HEK293 (cell line): ENCODE measurements at regions not wholly inside any gene's neighbourhood (a gene's known extent, or its start where the extent isn't known, plus 50 kb on each side); places are given as distances from the start of the nearest gene placed in this dataset.

Source experiments
- GFI1B ChIP-seq: fragments of 450-650 bp; formaldehyde crosslinking; IDR thresholded peaks from 2 replicates; pipeline ENCODE4 v1.5.1; 2016; ENCODE audit warnings: missing biosample characterization, missing genetic modification characterization
- KLF9 ChIP-seq: fragments of 450-650 bp; formaldehyde crosslinking; IDR thresholded peaks from 2 replicates; pipeline ENCODE4 v1.5.1; 2016; ENCODE audit warnings: missing biosample characterization, missing genetic modification characterization, low read depth
- PRDM10 ChIP-seq: fragments of 450-650 bp; formaldehyde crosslinking; IDR thresholded peaks from 2 replicates; pipeline ENCODE4 v1.5.1; 2016; ENCODE audit warnings: missing biosample characterization, missing genetic modification characterization
- REST ChIP-seq: fragments of 450-650 bp; formaldehyde crosslinking; IDR thresholded peaks from 2 replicates; pipeline ENCODE4 v1.5.1; 2016; ENCODE audit warnings: missing biosample characterization, missing genetic modification characterization
- SP7 ChIP-seq: fragments of 450-650 bp; formaldehyde crosslinking; IDR thresholded peaks from 2 replicates; pipeline ENCODE4 v1.5.1; 2016; ENCODE audit warnings: missing biosample characterization, missing genetic modification characterization
- YY1 ChIP-seq: fragments of 450-650 bp; formaldehyde crosslinking; IDR thresholded peaks from 2 replicates; pipeline ENCODE4 v1.5.1; 2018; ENCODE audit warnings: missing biosample characterization, missing genetic modification characterization
- ZNF24 ChIP-seq: fragments of 450-650 bp; formaldehyde crosslinking; IDR thresholded peaks from 2 replicates; pipeline ENCODE4 v1.5.1; 2016; ENCODE audit warnings: missing biosample characterization, missing genetic modification characterization
- ZNF274 ChIP-seq, 2 experiments: fragments of 200-500 bp in 1 of 2; fragments of 450-650 bp in 1 of 2; sonication (Bioruptor generic) in 1 of 2; formaldehyde crosslinking in 1 of 2; IDR thresholded peaks; 2 replicates each; pipeline versions ENCODE4 v1.5.1 to v1.6.1; 2014 to 2016; ENCODE audit warnings: borderline replicate concordance in 1 of 2, inconsistent platforms in 1 of 2, low read length in 1 of 2, missing biosample characterization in 1 of 2, missing genetic modification characterization in 1 of 2
- ZNF37A ChIP-seq: fragments of 450-650 bp; IDR thresholded peaks from 2 replicates; pipeline ENCODE4 v1.5.1; 2018; ENCODE audit warnings: missing biosample characterization, missing genetic modification characterization
- ZNF677 ChIP-seq: fragments of 450-650 bp; IDR thresholded peaks from 2 replicates; pipeline ENCODE4 v1.5.0; 2018; ENCODE audit warnings: missing biosample characterization, mild to moderate bottlenecking, missing genetic modification characterization, moderate library complexity
- ZNF76 ChIP-seq: fragments of 450-650 bp; formaldehyde crosslinking; IDR thresholded peaks from 2 replicates; pipeline ENCODE4; 2016; ENCODE audit warnings: low read depth, missing biosample characterization, missing genetic modification characterization, borderline replicate concordance
- TF ChIP-seq, protein P1 (sequence below): fragments of 450-650 bp; formaldehyde crosslinking; IDR thresholded peaks from 2 replicates; pipeline ENCODE4 v1.5.1; 2016; ENCODE audit warnings: missing biosample characterization, missing genetic modification characterization
- TF ChIP-seq, protein P2 (sequence below): fragments of 450-650 bp; formaldehyde crosslinking; IDR thresholded peaks from 2 replicates; pipeline ENCODE4 v1.5.1; 2016; ENCODE audit warnings: missing biosample characterization, missing genetic modification characterization

GRCh38 chr14:101028971-101029667 is 125.6 kb upstream of the RTL1 start:
- TF ChIP-seq ZNF24 (tag by site-specific recombination) (no peak), YY1 (no peak), KLF9 (no peak), ZNF677 (tag by site-specific recombination) (no peak), PRDM10 (tag by site-specific recombination) (no peak), ZNF76 (tag by site-specific recombination) (no peak), ZNF274 (IDR thresholded peaks at IDR 0.05; ENCODE audit: low read length) (no peak), ZNF274 (tag by site-specific recombination; IDR thresholded peaks at IDR 0.05; ENCODE audit: borderline replicate concordance) (no peak), REST (tag by site-specific recombination) (no peak), SP7 (tag by site-specific recombination) (no peak), ZNF37A (tag by site-specific recombination) (no peak), GFI1B (tag by site-specific recombination) (no peak)
- TF ChIP-seq, protein P1, sequence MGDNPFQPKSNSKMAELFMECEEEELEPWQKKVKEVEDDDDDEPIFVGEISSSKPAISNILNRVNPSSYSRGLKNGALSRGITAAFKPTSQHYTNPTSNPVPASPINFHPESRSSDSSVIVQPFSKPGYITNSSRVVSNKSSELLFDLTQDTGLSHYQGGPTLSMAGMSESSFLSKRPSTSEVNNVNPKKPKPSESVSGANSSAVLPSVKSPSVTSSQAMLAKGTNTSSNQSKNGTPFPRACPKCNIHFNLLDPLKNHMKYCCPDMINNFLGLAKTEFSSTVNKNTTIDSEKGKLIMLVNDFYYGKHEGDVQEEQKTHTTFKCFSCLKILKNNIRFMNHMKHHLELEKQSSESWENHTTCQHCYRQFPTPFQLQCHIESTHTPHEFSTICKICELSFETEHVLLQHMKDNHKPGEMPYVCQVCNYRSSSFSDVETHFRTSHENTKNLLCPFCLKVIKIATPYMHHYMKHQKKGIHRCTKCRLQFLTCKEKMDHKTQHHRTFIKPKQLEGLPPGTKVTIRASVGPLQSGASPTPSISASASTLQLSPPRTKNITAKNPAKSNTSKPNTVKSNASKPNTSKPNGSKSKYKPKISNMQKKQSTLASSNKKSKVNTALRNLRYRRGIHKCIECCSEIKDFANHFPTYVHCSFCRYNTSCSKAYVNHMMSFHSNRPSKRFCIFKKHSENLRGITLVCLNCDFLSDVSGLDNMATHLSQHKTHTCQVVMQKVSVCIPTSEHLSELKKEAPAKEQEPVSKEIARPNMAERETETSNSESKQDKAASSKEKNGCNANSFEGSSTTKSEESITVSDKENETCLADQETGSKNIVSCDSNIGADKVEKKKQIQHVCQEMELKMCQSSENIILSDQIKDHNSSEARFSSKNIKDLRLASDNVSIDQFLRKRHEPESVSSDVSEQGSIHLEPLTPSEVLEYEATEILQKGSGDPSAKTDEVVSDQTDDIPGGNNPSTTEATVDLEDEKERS (tag by site-specific recombination): no peak
- TF ChIP-seq, protein P2, sequence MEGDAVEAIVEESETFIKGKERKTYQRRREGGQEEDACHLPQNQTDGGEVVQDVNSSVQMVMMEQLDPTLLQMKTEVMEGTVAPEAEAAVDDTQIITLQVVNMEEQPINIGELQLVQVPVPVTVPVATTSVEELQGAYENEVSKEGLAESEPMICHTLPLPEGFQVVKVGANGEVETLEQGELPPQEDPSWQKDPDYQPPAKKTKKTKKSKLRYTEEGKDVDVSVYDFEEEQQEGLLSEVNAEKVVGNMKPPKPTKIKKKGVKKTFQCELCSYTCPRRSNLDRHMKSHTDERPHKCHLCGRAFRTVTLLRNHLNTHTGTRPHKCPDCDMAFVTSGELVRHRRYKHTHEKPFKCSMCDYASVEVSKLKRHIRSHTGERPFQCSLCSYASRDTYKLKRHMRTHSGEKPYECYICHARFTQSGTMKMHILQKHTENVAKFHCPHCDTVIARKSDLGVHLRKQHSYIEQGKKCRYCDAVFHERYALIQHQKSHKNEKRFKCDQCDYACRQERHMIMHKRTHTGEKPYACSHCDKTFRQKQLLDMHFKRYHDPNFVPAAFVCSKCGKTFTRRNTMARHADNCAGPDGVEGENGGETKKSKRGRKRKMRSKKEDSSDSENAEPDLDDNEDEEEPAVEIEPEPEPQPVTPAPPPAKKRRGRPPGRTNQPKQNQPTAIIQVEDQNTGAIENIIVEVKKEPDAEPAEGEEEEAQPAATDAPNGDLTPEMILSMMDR (tag by site-specific recombination): no peak
